ENCODE measurements at regions not wholly inside any gene's neighbourhood (a gene's known extent, or its start where the extent isn't known, plus 50 kb on each side); places are given as distances from the start of the nearest gene placed in this dataset.

GRCh38 chr2:59677158-59677557 lies 876.3 kb downstream of the BCL11A start:
- TF ChIP-seq POLR2AphosphoS5 (IDR thresholded peaks at IDR 0.05; ENCODE audit: low read depth), result no peak
- no peak for TF ChIP-seq CTCF (IDR thresholded peaks at IDR 0.05; ENCODE audit: insufficient read depth, low read length)
- TF ChIP-seq GABPA (IDR thresholded peaks at IDR 0.05; ENCODE audit: low read depth), result no peak

All from HL-60 (cell line).